HG02981 (cell line): ENCODE measurements at regions not wholly inside any gene's neighbourhood (a gene's known extent, or its start where the extent isn't known, plus 50 kb on each side); places are given as distances from the start of the nearest gene placed in this dataset.

Experiments
- ATAC-seq: cut with Tn5 transposase; IDR thresholded peaks from one replicate; pipeline ENCODE4 v1.9.1; 2021; ENCODE audit warnings: mild to moderate bottlenecking, moderate library complexity; ENCODE audit not compliant: unreplicated experiment

- no peak for ATAC-seq
These were observed 698.4 kb upstream of the ID2 start for GRCh38 chr2:7983451-7983850.

GRCh38 chr2:7983912-7984311, 697.9 kb upstream of the ID2 start:
- ATAC-seq = no peak

GRCh38 chr2:7984693-7985353, 697.0 kb upstream of the ID2 start:
- no peak for ATAC-seq

- no peak for ATAC-seq
These were observed 695.4 kb upstream of the ID2 start for GRCh38 chr2:7986431-7986830.

- no peak for ATAC-seq
These were observed 693.9 kb upstream of the ID2 start for GRCh38 chr2:7987992-7988391.

GRCh38 chr2:7988440-7988839, 693.4 kb upstream of the ID2 start:
- ATAC-seq = no peak

- no peak for ATAC-seq
These were observed 692.0 kb upstream of the ID2 start for GRCh38 chr2:7989823-7990222.

GRCh38 chr2:7992612-7993602, 688.9 kb upstream of the ID2 start:
- ATAC-seq = no peak

- no peak for ATAC-seq
These were observed 687.4 kb upstream of the ID2 start for GRCh38 chr2:7994397-7994951.

GRCh38 chr2:7997279-7997678, 684.6 kb upstream of the ID2 start:
- ATAC-seq = no peak

- no peak for ATAC-seq
These were observed 682.0 kb upstream of the ID2 start for GRCh38 chr2:7999683-8000476.

- no peak for ATAC-seq
These were observed 681.0 kb upstream of the ID2 start for GRCh38 chr2:8000870-8001269.

GRCh38 chr2:8002765-8003393, 679.0 kb upstream of the ID2 start:
- peak; percentile 45 for ATAC-seq

GRCh38 chr2:8003462-8004075, 678.3 kb upstream of the ID2 start:
- ATAC-seq = no peak

GRCh38 chr2:8004250-8004681, 677.6 kb upstream of the ID2 start:
- ATAC-seq = no peak

GRCh38 chr2:8006181-8006580, 675.7 kb upstream of the ID2 start:
- no peak for ATAC-seq

- ATAC-seq = no peak
These were observed 675.2 kb upstream of the ID2 start for GRCh38 chr2:8006626-8007025.

GRCh38 chr2:8009010-8009597, 672.8 kb upstream of the ID2 start:
- no peak for ATAC-seq

GRCh38 chr2:8015848-8016600, 665.8 kb upstream of the ID2 start:
- ATAC-seq = no peak
